ENCODE measurements at regions not wholly inside any gene's neighbourhood (a gene's known extent, or its start where the extent isn't known, plus 50 kb on each side); places are given as distances from the start of the nearest gene placed in this dataset.

- no peak for TF ChIP-seq CTCF (conservative IDR thresholded peaks at IDR 0.05; ENCODE audit: low read length)
- no peak for TF ChIP-seq EZH2phosphoT487 (IDR thresholded peaks at IDR 0.05; ENCODE audit: borderline replicate concordance, low read depth, low read length)
Observed at GRCh38 chr2:106653465-106653864, 166.3 kb downstream of the CD8B2 start.

Measured in OCI-LY7 (cell line).